ENCODE measurements at regions not wholly inside any gene's neighbourhood (a gene's known extent, or its start where the extent isn't known, plus 50 kb on each side); places are given as distances from the start of the nearest gene placed in this dataset.

- no peak for DNase-seq (ENCODE audit: low read depth in 3 of 3, low spot score in 1 of 3)
Observed at GRCh38 chr1:166221316-166221715, 54.5 kb upstream of the FAM78B start.

DNA sequence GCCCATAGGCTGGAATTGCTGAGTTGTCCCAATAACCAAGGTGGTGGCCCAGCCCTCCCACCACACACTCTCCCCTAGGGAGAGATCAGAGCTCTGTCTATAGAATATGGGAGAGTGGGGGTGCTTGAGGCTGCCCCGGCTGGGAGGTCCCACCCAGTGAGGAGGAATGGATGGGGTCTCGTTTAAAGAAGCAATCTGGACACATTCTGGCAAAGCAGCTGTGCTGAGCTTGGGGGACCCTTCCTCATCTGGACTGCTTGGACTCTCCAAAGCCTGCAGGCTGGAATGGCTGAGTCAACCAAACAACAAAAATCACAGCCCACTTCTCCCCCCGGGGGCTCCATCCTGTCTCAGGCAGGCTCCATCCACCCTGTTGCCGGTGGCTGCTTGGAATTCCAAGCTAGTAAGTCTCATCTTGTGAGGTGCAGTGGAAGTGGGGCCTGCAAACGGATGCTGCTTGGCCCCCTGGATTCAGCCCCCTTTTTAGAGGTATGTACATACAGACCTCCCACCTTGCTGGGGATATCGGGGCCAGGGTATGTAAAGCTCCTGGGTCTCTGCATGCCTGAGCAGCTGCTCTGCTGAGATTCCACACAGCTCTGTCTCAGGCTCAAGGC lies 67.1 kb upstream of the FAM78B start:
- no peak for DNase-seq (ENCODE audit: low read depth in 3 of 3, low spot score in 1 of 3)

DNA sequence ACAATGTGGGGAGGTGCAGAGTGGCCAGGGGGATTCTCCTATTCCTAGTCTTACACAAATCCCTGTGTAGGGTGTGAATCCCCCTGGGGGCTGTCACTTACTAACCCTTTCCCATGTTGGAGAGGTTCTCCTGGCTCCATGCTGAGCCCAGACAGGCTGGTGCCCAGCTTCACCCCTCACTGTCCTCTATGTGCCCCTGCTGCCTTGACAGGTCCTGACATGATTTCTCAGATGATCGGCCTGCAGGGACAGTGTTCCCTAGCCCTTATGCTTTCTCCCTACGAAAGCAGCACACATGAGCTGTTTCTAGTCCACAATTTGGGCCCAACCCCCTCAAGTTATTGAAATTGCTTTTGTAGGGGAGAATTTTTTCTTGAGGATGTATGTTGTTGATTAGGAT lies 68.9 kb upstream of the FAM78B start:
- no peak for DNase-seq (ENCODE audit: low read depth in 3 of 3, low spot score in 1 of 3)

DNA sequence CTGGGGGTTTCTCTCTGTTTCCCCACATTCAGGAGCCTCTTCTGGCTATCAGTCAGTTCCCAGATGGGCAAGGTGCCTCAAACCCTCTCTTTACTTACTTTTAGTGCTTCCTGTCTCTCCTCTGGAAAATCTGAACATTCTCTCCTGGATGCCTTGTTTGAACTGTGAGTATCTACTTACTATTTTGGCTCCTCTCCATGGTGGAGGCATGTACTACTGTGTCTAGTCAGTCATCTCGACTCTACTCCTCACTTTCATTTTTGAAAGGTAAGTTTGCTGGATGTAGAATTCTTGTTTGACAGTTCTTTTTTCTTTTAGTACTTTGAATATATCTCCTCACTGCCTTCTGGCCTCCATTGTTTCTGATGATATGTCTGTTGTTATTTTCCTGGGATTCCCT lies 70.9 kb upstream of the FAM78B start:
- no peak for DNase-seq (ENCODE audit: low read depth in 3 of 3, low spot score in 1 of 3)

GRCh38 chr1:166253076-166253779 lies 86.4 kb upstream of the FAM78B start:
- no peak for DNase-seq (ENCODE audit: low read depth in 3 of 3, low spot score in 1 of 3)

- DNase-seq (ENCODE audit: low read depth in 3 of 3, low spot score in 1 of 3): no peak
Observed at GRCh38 chr1:166258017-166258416, 91.2 kb upstream of the FAM78B start.

- no peak for DNase-seq (ENCODE audit: low read depth in 3 of 3, low spot score in 1 of 3)
Observed at GRCh38 chr1:166261511-166261910, 94.7 kb upstream of the FAM78B start.

DNA sequence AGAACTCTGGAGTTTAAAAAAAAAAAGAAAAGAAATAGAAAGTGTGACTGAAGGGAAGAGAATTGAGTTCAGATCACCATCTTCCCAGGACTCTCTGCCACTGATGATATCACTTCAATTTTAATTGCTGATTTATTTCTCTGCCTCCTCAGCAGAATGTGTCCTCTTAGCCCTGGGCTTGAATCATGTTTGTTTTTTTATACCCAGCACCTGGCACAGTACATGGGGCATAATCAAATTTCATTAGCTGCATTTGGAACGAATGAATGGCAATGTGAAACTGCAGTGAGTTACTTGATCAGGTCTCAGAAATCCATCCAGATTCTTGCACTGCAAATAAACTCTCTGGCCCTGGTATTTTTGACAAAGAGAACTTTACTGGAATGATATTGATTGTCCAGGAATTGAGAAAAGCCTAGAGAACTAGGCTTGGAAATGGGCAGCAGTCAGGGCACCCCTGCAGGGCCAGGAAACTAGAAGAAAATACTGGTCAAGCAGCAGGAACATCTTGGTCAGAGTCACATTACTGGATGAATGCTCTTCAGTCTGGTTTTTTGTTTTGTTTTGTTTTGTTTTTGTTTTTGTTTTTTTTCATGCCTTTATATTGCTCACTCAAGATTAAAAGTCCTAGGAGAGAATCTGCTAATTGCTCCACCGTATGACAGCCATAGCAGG lies 103.8 kb upstream of the FAM78B start:
- no peak for DNase-seq (ENCODE audit: low read depth in 3 of 3, low spot score in 1 of 3)

DNA sequence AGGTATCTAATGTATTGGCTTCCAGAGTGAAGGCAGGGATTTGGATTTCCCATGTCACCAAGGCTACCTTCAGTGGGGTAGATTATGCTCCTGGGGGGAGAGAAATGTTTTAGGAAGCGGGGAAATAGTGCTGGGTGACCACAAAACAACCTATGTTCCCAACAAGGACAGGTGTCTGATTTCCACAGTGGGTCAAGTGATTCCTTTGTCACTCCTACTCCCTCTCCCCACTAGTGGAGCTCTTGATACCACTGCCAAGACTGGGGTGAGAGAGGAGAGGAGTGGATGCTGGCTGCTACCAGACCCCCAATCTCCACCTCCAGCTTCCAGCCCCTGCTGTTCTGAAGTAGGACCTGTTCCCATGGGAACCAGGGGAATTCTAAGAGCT lies 104.3 kb upstream of the FAM78B start:
- DNase-seq (ENCODE audit: low read depth in 3 of 3, low spot score in 1 of 3): no peak

DNA sequence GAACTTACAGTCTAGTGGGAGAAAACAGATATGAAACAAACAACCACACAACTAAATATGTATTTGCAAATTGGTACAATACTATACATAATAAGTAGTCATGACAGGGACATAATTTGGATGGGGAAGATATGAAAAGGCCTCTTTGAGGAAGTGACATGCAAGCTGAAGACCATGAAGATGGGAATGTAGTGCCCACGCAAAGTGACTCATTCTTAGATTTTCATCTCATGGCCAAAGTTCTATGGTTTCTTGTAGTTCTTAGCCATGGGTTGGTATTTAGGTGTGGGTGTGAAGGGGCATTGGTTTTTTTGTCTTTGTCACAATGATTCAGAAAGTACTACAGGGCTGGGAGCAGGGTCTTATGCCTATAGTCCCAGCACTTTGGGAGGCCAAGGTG lies 105.4 kb upstream of the FAM78B start:
- no peak for DNase-seq (ENCODE audit: low read depth in 3 of 3, low spot score in 1 of 3)

DNA sequence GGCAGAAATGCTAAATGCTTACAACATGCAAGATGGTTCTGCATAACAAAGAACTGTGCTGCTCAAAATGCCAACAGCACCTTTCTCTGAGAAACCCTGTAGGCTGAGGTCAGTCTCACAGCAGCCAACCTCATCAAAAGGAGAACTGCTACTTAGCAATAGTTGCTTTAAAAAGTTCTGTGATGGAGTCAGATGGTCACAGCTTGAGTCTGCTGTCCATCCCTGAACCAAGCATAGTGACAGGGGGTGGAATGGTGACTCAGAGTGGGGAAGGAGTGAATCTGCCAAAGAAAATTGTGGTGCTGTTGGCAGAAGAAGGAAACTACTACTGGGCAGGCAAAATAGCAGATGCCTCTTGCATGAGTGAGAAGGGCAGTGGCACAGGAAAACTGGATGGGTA lies 106.0 kb upstream of the FAM78B start:
- DNase-seq (ENCODE audit: low read depth in 3 of 3, low spot score in 1 of 3): no peak

GRCh38 chr1:166273618-166274017 lies 106.8 kb upstream of the FAM78B start:
- no peak for DNase-seq (ENCODE audit: low read depth in 3 of 3, low spot score in 1 of 3)

DNA sequence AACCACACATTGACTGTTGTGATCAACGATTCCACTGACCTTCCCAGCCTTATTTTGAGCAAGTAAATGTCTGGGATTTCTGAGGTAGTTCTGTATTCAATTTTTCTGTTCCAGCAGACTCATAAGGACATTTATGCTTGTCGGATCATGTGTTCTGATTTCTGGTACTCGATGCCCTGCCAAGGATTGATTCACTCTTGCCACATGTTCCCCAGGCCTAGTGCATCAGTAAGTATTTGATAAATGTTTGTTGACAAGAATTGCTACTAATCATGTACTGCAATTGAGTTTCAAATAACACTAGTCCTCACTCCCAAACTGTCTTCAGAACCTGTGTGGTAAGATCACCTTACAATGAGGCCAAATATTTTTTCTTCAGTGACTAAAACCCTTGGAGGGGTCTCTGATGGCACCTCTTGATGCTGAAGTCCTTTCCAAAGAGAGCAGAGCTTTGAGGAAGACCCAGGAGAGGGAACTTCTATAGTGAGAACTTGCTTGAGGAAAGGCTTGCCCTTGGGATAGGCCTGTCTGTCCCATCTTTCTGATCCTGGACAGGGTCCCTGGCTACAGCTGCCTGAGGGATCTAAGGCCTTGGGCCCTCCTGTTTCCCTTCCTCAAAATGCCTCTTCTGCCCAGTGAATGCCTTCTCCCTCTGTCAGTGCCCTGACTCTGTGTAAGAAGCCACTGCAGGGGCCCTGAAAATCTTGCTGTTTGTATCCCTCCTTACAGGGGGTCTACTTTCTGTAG lies 115.8 kb upstream of the FAM78B start:
- DNase-seq (ENCODE audit: low read depth in 3 of 3, low spot score in 1 of 3): no peak

DNA sequence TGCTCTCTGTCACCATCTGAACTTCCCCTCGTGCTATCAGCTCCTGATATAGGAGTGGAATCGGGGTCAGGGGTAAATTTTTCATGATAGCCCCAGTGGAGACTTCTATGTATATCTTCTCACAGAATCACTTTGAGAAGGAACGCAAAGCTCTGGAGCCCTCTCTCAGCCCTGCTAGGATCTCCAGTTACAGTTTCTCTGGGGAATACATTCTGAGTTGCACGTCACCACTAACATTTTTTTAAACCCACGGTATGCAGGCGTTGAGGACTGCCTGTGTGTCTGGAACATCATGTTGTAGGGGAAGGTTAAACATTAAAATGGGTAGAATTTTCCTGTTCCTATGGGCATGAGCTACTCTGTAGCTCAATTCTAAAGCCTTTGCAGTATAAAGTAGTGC lies 116.4 kb upstream of the FAM78B start:
- DNase-seq (ENCODE audit: low read depth in 3 of 3, low spot score in 1 of 3): no peak

DNA sequence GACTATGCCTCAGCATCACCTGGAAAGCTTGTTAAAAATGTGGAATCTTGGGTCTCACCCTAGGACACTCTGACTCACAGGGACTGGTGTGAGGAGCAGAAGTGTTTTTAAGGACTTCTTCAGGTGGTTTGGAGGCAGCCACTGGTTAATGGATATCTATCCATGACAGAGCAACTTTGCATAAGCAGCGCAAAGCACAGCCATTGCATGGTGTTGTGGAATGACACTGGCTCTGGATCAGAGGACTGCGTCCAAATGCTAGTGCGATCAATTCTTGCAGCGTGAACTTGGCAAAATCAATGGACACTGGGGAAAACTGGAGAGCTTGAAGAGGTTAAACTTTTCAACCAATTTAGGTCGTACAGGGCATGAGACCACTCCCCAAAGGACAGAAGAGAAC lies 116.8 kb upstream of the FAM78B start:
- DNase-seq (ENCODE audit: low read depth in 3 of 3, low spot score in 1 of 3): no peak

- no peak for DNase-seq (ENCODE audit: low read depth in 3 of 3, low spot score in 1 of 3)
Observed at GRCh38 chr1:166289309-166290050, 122.7 kb upstream of the FAM78B start.

GRCh38 chr1:166295656-166296055 lies 128.9 kb upstream of the FAM78B start:
- no peak for DNase-seq (ENCODE audit: low read depth in 3 of 3, low spot score in 1 of 3)

DNA sequence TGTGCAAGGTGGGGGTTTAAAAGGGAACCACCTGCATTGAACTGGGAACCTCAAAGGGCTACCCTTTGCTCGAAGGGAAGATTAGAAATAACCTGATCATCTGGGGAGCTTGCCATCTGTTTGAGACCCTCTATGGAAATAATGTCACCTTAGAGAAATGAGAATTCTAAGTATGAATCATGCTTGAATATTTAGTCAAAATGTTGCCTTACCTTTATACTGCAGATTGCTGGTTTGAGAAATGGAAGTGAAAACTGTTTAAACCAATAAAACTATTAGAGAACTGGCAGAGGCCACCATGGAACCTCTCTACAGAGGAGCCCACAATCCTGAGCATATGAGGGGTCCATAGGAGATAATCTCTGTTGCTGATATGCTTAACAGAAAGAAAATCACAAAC lies 131.2 kb upstream of the FAM78B start:
- DNase-seq (ENCODE audit: low read depth in 3 of 3, low spot score in 1 of 3): no peak

- DNase-seq (ENCODE audit: low read depth in 3 of 3, low spot score in 1 of 3): no peak
Observed at GRCh38 chr1:166300767-166301166, 134.0 kb upstream of the FAM78B start.

DNA sequence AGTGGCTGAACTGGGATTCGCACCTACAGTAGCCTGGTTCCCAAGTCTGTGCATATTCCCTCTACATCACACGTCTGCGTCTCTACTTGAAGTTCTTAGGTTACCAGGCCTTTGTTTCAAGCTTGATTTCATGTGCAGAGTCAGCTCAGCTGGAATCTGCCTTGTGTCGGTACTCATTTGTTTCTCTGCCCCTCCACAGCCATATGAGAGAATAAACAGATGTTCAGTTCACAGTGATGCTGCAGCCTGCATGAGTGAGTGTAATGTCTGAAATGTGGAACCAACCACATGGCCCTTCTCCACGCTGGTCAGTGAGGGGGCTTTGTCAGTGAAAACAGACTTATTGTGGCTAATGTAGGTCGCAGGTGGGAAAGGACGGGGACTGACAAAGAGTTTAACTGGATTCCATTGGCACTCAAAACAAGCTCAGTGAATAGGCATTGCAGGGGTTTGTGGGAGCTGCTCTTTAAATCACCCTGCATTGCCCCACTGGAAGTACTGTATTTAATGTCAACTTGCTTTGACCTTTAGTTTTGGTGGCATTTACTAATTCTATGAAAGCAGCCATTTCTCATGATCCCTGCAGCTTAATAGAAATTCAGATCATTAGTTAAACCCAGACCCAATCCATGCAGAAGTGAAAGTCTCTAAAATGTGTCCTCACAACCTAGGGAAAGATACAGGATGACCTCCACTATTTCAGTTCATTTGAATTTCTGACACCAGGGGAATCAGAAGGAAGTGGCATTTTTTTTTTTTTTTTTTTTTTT lies 136.4 kb upstream of the FAM78B start:
- no peak for DNase-seq (ENCODE audit: low read depth in 3 of 3, low spot score in 1 of 3)

DNA sequence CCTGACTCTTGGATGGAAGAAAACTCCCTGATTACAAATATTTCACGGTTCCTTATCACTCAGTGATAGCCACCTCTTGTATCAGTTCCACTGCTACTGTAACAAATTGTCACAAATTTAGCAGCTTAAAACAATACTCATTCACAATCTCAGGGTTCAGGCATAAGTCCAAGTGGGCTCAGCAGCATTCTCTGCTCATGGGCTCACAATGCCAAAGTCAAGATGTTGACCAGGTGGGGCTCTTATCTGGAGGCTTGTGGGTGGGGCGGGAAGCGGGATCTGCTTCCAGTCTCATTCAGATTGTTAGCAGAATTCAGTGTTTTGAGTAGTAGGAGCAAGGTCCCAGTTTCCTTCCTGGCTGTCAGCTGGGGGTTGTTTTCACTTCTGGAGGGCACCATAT lies 137.3 kb upstream of the FAM78B start:
- no peak for DNase-seq (ENCODE audit: low read depth in 3 of 3, low spot score in 1 of 3)

Measured in stimulated activated CD4-positive, alpha-beta T cell treated with anti-CD3 and anti-CD28 coated beads, TNF-alpha, amount 100 ng/mL, for 1 hour (primary cell).